GM10266 (cell line): ENCODE measurements at regions not wholly inside any gene's neighbourhood (a gene's known extent, or its start where the extent isn't known, plus 50 kb on each side); places are given as distances from the start of the nearest gene placed in this dataset.
"Not testable (repeated sequence)": the region's sequence is repeated elsewhere in the genome, so short reads cannot be mapped to it uniquely, and the experiment has no call there.

Source experiments
- DNase-seq: peaks from one replicate; pipeline ENCODE4 v3.0.0; 2012; ENCODE audit errors: extremely low spot score
- CTCF ChIP-seq: IDR thresholded peaks from 2 replicates; pipeline ENCODE4 v1.5.1; 2012; ENCODE audit warnings: mild to moderate bottlenecking, low read depth; ENCODE audit not compliant: control insufficient read depth, insufficient read depth; ENCODE audit errors: missing control alignments

GRCh38 chr16:75862098-75862386, 135.8 kb upstream of the CPHXL start:
- DNase-seq, result no peak
- no peak for TF ChIP-seq CTCF

GRCh38 chr16:75864243-75864642, 138.0 kb upstream of the CPHXL start:
- no peak for DNase-seq

GRCh38 chr16:75865736-75866135, 139.4 kb upstream of the CPHXL start:
- no peak for TF ChIP-seq CTCF
- DNase-seq, result no peak

More at GRCh38 chr16:75864243-75864642, 138.0 kb upstream of the CPHXL start:
- no peak for TF ChIP-seq CTCF

GRCh38 chr16:75868636-75869632, 142.6 kb upstream of the CPHXL start:
- TF ChIP-seq CTCF, result no peak

GRCh38 chr16:75881280-75881679, 155.0 kb upstream of the CPHXL start:
- not testable (repeated sequence) for DNase-seq

More at GRCh38 chr16:75868636-75869632, 142.6 kb upstream of the CPHXL start:
- no peak for DNase-seq

- no peak for DNase-seq
- TF ChIP-seq CTCF, result no peak
Observed at GRCh38 chr16:75899163-75899562, 172.9 kb upstream of the CPHXL start.

- no peak for DNase-seq
- no peak for TF ChIP-seq CTCF
Observed at GRCh38 chr16:75908331-75909117, 182.2 kb upstream of the CPHXL start.
